Glomerular visceral epithelial cell (primary cell): ENCODE measurements at regions not wholly inside any gene's neighbourhood (a gene's known extent, or its start where the extent isn't known, plus 50 kb on each side); places are given as distances from the start of the nearest gene placed in this dataset.

Source experiments
- DNase-seq: peaks from one replicate; pipeline ENCODE4 v3.0.0-alpha.2; 2016; ENCODE audit errors: extremely low spot score

- no peak for DNase-seq
These were observed 96.4 kb downstream of the TMEM170B start for GRCh38 chr6:11633741-11634509.

- DNase-seq = no peak
These were observed 97.4 kb downstream of the TMEM170B start for GRCh38 chr6:11634948-11635347.

- no peak for DNase-seq
These were observed 98.6 kb downstream of the TMEM170B start for GRCh38 chr6:11636121-11636520.

GRCh38 chr6:11637266-11637665 is 99.7 kb downstream of the TMEM170B start:
- DNase-seq = no peak

- no peak for DNase-seq
These were observed 102.1 kb downstream of the TMEM170B start for GRCh38 chr6:11639376-11640235.

- DNase-seq = no peak
These were observed 102.9 kb downstream of the TMEM170B start for GRCh38 chr6:11640486-11640885.

- DNase-seq = no peak
These were observed 106.5 kb downstream of the TMEM170B start for GRCh38 chr6:11644071-11644470.

- DNase-seq = no peak
These were observed 107.1 kb downstream of the TMEM170B start for GRCh38 chr6:11644601-11645000.

GRCh38 chr6:11645016-11645415 is 107.5 kb downstream of the TMEM170B start:
- peak; percentile 25 for DNase-seq

- no peak for DNase-seq
These were observed 110.9 kb downstream of the TMEM170B start for GRCh38 chr6:11648436-11648775.

GRCh38 chr6:11648889-11649288 is 111.3 kb downstream of the TMEM170B start:
- DNase-seq = no peak

GRCh38 chr6:11650025-11650696 is 112.6 kb downstream of the TMEM170B start:
- DNase-seq = peak; percentile 38

- DNase-seq = no peak
These were observed 113.2 kb downstream of the TMEM170B start for GRCh38 chr6:11650711-11651110.

- peak; percentile 91 for DNase-seq
These were observed 115.6 kb downstream of the TMEM170B start for GRCh38 chr6:11653028-11653583.

- no peak for DNase-seq
These were observed 117.3 kb downstream of the TMEM170B start for GRCh38 chr6:11654876-11655275.

GRCh38 chr6:11656491-11656890 is 118.9 kb downstream of the TMEM170B start:
- DNase-seq = no peak

GRCh38 chr6:11659757-11660156 is 118.8 kb downstream of the ADTRP start:
- DNase-seq = no peak

- no peak for DNase-seq
These were observed 116.3 kb downstream of the ADTRP start for GRCh38 chr6:11662323-11662722.

GRCh38 chr6:11663519-11663918 is 115.1 kb downstream of the ADTRP start:
- DNase-seq = no peak
